Suprapubic skin (tissue), 3 donors: ENCODE measurements at regions not wholly inside any gene's neighbourhood (a gene's known extent, or its start where the extent isn't known, plus 50 kb on each side); places are given as distances from the start of the nearest gene placed in this dataset.

ENCODE experiments used
- CTCF ChIP-seq, 2 donors: fragments of 200-600 bp in 1 of 2; fragments of 450-650 bp in 1 of 2; sonication (generic) in 1 of 2; IDR thresholded peaks; one replicate each; pipeline ENCODE4 v1.5.1; 2016 to 2019; ENCODE audit warnings: antibody characterized with exemption in 2 of 2, mild to moderate bottlenecking in 1 of 2, moderate library complexity in 1 of 2
- POLR2A ChIP-seq, 2 donors: fragments of 450-650 bp; IDR thresholded peaks; one replicate each; pipeline ENCODE4 v1.6.1; 2017; ENCODE audit warnings: antibody characterized with exemption in 2 of 2, mild to moderate bottlenecking in 2 of 2, moderate library complexity in 2 of 2

GRCh38 chrX:3962511-3963311 lies 249.3 kb upstream of the PRKX start:
- no peak for TF ChIP-seq CTCF (IDR thresholded peaks at IDR 0.05)
- no peak for TF ChIP-seq POLR2A (IDR thresholded peaks at IDR 0.05)
